Endothelial cell of umbilical vein (primary cell): ENCODE measurements at regions not wholly inside any gene's neighbourhood (a gene's known extent, or its start where the extent isn't known, plus 50 kb on each side); places are given as distances from the start of the nearest gene placed in this dataset.

Experiments
- CTCF ChIP-seq, 2 donors: IDR thresholded peaks; 1 replicate in 1 of 2; 2 replicates in 1 of 2; pipeline ENCODE4 v1.5.1; 2011; ENCODE audit warnings: low read length in 2 of 2, mild to moderate bottlenecking in 2 of 2, moderate library complexity in 2 of 2, control low read depth in 1 of 2, inconsistent platforms in 1 of 2, low read depth in 1 of 2; ENCODE audit not compliant: insufficient read depth in 1 of 2; ENCODE audit errors: extremely low read depth in 1 of 2
- POLR2AphosphoS5 ChIP-seq: IDR thresholded peaks from 2 replicates; pipeline ENCODE4 v1.6.1; 2012; ENCODE audit warnings: low read depth, mild to moderate bottlenecking, control low read depth, low read length, moderate library complexity; ENCODE audit not compliant: insufficient read depth

- TF ChIP-seq CTCF (IDR thresholded peaks at IDR 0.05; ENCODE audit: extremely low read depth in 1 of 2, insufficient read depth in 1 of 2, low read depth in 1 of 2, low read length in 2 of 2) (no peak), POLR2AphosphoS5 (no peak)
Observed at GRCh38 chr1:191734321-191734720, 423.9 kb upstream of the RGS18 start.
